Panc1 (cell line): ENCODE measurements at regions not wholly inside any gene's neighbourhood (a gene's known extent, or its start where the extent isn't known, plus 50 kb on each side); places are given as distances from the start of the nearest gene placed in this dataset.

Experiments
- ATAC-seq: fragments of 200-7000 bp; cut with Tn5 transposase; 2 replicates; pipeline ENCODE4 v1.9.1; 2020; ENCODE audit warnings: mild to moderate bottlenecking, moderate library complexity
- BruUV-seq: library from RNA; stranded (reverse); fragments of 400-500 nt; replicated peaks from 2 replicates; lab custom pipeline; 2021; lab: Mats Ljungman, UMichigan
- CTCF ChIA-PET: fragments of 300-600 bp; sonication (Branson Sonifier 250); formaldehyde crosslinking; loops from one replicate; lab custom pipeline; 2022; ENCODE audit warnings: antibody characterized with exemption; lab: Charles Lee
- POLR2A ChIA-PET: fragments of 300-600 bp; sonication (Branson Sonifier 250); formaldehyde crosslinking; loops from one replicate; lab custom pipeline; 2022; ENCODE audit warnings: antibody characterized with exemption; lab: Charles Lee
- DNase-seq: peaks from one replicate; pipeline ENCODE4 v3.0.0-alpha.2; 2010; ENCODE audit warnings: low read depth, low spot score
- H3K27ac ChIP-seq: 2 replicates; pipeline ENCODE4 v1.5.1; 2011; ENCODE audit warnings: mild to moderate bottlenecking, low read length, inconsistent platforms
- H3K27me3 ChIP-seq: fragments of 200-500 bp; sonication (Bioruptor generic); 2 replicates; pipeline ENCODE4 v1.6.0; 2014; ENCODE audit warnings: low read length, inconsistent platforms; ENCODE audit not compliant: control insufficient read depth, insufficient read depth
- H3K36me3 ChIP-seq: fragments of 200-500 bp; sonication (Bioruptor generic); 2 replicates; pipeline ENCODE4 v1.5.1; 2014; ENCODE audit warnings: inconsistent platforms, mild to moderate bottlenecking, low read length, moderate library complexity; ENCODE audit not compliant: control insufficient read depth, insufficient read depth
- H3K4me1 ChIP-seq: 2 replicates; pipeline ENCODE4 v1.5.1; 2011; ENCODE audit warnings: inconsistent platforms, mild to moderate bottlenecking, low read length, moderate library complexity; ENCODE audit not compliant: control insufficient read depth, insufficient read depth
- H3K4me3 ChIP-seq, 2 experiments: 2 replicates each; pipeline ENCODE4 v1.5.1; 2011 to 2012; ENCODE audit warnings: low read depth in 2 of 2, low read length in 2 of 2, mild to moderate bottlenecking in 2 of 2, inconsistent platforms in 1 of 2, moderate library complexity in 1 of 2
- H3K9me3 ChIP-seq: fragments of 200-500 bp; sonication (Bioruptor generic); 2 replicates; pipeline ENCODE4 v1.5.1; 2014; ENCODE audit warnings: low read depth, mild to moderate bottlenecking, inconsistent platforms, low read length, moderate library complexity; ENCODE audit not compliant: control insufficient read depth, insufficient read depth
- POLR2AphosphoS5 ChIP-seq: IDR thresholded peaks from 2 replicates; pipeline ENCODE4 v1.6.1; 2012; ENCODE audit warnings: mild to moderate bottlenecking, low read depth, low read length, moderate library complexity
- SIN3A ChIP-seq: IDR thresholded peaks from 2 replicates; pipeline ENCODE4 v1.6.1; 2012; ENCODE audit warnings: low read depth, mild to moderate bottlenecking, low read length, moderate library complexity, borderline replicate concordance; ENCODE audit not compliant: insufficient read depth
- TCF7L2 ChIP-seq: IDR thresholded peaks from 2 replicates; pipeline ENCODE4 v1.6.1; 2011; ENCODE audit warnings: mild to moderate bottlenecking, low read depth, low read length, inconsistent platforms
- in situ Hi-C: cut with HindIII; loops from 2 replicates; pipeline ENCODE4 v1.10.0; 2016; ENCODE audit warnings: low sequenced_read_pairs, low pct_unique_long_range_greater_than_20kb
- intact Hi-C: fragments of 100-400 bp; cut with micrococcal nuclease; formaldehyde crosslinking; loops from one replicate; pipeline ENCODE4 v1.10.0; 2022; ENCODE audit not compliant: unreplicated experiment
- TF ChIP-seq, protein P1 (sequence below): fragments of 450-650 bp; IDR thresholded peaks from 2 replicates; pipeline ENCODE4 v1.5.1; 2017; ENCODE audit warnings: mild to moderate bottlenecking
- TF ChIP-seq, protein P2 (sequence below), 2 experiments: IDR thresholded peaks; 2 replicates each; pipeline ENCODE4 v1.6.1; 2011 to 2012; ENCODE audit warnings: low read depth in 2 of 2, control low read depth in 1 of 2, low read length in 1 of 2, mild to moderate bottlenecking in 1 of 2, moderate library complexity in 1 of 2; ENCODE audit not compliant: insufficient read depth in 1 of 2

DNA sequence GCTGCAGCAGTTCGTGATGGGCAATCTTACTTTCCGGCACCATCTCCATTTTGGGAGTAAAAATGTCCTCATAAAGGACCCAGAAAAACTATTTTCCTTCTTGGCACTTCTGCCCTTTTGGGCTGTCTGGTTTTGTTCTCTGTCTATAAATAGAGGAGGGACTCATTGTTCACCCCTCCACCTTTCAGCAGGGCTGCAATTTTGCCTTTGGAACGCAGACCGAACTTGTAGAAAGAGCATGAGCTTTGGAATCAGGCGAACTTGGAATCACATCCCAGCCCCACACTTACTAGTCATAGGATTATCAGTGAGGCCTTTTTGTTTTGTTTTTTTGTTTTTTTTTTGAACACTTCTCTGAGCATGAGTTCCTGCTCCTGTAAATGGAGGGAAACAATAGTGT is 178.1 kb upstream of the IL12B start:
- CTCF ChIA-PET, result no interaction called here
- Histone ChIP-seq H3K36me3 (no peaks in the 10 kb centered on the region), H3K27me3 (no peaks in the 10 kb centered on the region), H3K9me3 (no peaks in the 10 kb centered on the region), H3K4me3 (no peak overlapping the region), H3K27ac (no peak overlapping the region), H3K4me1 (no peaks in the 10 kb centered on the region)
- intact Hi-C loops (no loop called here), in situ Hi-C loops (no loop called here)
- ATAC-seq (no peak), DNase-seq (no peak)
- TF ChIP-seq SIN3A, result no peak
- TF ChIP-seq, protein P1, sequence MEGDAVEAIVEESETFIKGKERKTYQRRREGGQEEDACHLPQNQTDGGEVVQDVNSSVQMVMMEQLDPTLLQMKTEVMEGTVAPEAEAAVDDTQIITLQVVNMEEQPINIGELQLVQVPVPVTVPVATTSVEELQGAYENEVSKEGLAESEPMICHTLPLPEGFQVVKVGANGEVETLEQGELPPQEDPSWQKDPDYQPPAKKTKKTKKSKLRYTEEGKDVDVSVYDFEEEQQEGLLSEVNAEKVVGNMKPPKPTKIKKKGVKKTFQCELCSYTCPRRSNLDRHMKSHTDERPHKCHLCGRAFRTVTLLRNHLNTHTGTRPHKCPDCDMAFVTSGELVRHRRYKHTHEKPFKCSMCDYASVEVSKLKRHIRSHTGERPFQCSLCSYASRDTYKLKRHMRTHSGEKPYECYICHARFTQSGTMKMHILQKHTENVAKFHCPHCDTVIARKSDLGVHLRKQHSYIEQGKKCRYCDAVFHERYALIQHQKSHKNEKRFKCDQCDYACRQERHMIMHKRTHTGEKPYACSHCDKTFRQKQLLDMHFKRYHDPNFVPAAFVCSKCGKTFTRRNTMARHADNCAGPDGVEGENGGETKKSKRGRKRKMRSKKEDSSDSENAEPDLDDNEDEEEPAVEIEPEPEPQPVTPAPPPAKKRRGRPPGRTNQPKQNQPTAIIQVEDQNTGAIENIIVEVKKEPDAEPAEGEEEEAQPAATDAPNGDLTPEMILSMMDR, result no peak
- TF ChIP-seq TCF7L2, result no peak
- no peak for TF ChIP-seq POLR2AphosphoS5
- TF ChIP-seq, protein P2, sequence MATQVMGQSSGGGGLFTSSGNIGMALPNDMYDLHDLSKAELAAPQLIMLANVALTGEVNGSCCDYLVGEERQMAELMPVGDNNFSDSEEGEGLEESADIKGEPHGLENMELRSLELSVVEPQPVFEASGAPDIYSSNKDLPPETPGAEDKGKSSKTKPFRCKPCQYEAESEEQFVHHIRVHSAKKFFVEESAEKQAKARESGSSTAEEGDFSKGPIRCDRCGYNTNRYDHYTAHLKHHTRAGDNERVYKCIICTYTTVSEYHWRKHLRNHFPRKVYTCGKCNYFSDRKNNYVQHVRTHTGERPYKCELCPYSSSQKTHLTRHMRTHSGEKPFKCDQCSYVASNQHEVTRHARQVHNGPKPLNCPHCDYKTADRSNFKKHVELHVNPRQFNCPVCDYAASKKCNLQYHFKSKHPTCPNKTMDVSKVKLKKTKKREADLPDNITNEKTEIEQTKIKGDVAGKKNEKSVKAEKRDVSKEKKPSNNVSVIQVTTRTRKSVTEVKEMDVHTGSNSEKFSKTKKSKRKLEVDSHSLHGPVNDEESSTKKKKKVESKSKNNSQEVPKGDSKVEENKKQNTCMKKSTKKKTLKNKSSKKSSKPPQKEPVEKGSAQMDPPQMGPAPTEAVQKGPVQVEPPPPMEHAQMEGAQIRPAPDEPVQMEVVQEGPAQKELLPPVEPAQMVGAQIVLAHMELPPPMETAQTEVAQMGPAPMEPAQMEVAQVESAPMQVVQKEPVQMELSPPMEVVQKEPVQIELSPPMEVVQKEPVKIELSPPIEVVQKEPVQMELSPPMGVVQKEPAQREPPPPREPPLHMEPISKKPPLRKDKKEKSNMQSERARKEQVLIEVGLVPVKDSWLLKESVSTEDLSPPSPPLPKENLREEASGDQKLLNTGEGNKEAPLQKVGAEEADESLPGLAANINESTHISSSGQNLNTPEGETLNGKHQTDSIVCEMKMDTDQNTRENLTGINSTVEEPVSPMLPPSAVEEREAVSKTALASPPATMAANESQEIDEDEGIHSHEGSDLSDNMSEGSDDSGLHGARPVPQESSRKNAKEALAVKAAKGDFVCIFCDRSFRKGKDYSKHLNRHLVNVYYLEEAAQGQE (IDR thresholded peaks at IDR 0.05; ENCODE audit: insufficient read depth in 1 of 2, low read depth in 2 of 2, low read length in 1 of 2), result no peak
- POLR2A ChIA-PET, result no interaction called here
- BruUV-seq, result no TSS peak

DNA sequence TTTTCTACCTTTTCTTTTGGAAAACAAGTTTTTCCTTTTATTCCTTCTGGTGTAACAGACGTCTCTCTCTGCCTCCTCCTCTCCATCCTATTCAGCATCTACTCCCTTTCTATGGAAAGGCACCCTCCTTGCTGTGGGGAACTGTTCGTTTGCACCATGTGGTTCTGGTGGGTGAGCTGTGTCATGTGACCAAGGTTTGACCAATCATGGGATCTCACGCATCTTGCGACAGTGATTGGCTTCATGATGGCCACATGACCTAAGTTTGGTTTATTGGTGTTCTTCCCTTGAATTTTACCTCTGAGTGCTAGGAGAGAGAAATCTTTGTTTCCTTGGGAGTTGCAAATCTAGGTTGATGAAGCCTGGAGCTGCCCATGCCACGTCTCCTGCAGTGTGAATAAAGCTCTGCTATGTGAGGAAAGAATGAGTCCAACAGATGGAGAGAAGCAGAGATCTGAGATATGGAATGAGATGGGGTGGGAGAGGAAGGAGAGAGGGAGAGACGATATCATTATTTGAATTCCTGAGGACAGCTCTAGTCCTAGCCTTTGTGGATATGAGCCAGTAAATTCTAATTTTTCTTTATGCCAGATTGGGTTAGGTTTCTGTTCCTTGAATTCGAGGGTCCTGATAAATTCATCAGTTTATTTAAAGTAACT is 178.8 kb upstream of the IL12B start:
- no peak for ATAC-seq
- Histone ChIP-seq H3K27ac (no peak overlapping the region), H3K9me3 (no peaks in the 10 kb centered on the region), H3K4me3 (no peak overlapping the region), H3K36me3 (no peaks in the 10 kb centered on the region), H3K27me3 (no peaks in the 10 kb centered on the region), H3K4me1 (no peaks in the 10 kb centered on the region)
- intact Hi-C loops (no loop called here), in situ Hi-C loops (no loop called here)
- TF ChIP-seq, protein P2 (IDR thresholded peaks at IDR 0.05; ENCODE audit: insufficient read depth in 1 of 2, low read depth in 2 of 2, low read length in 1 of 2), result no peak
- TF ChIP-seq TCF7L2, result no peak
- TF ChIP-seq, protein P1, result no peak
- no peak for TF ChIP-seq POLR2AphosphoS5
- TF ChIP-seq SIN3A, result no peak
- BruUV-seq, result no TSS peak
- ChIA-PET CTCF (no interaction called here), POLR2A (no interaction called here)
- no peak for DNase-seq
